GM23248 (cell line): ENCODE measurements at regions not wholly inside any gene's neighbourhood (a gene's known extent, or its start where the extent isn't known, plus 50 kb on each side); places are given as distances from the start of the nearest gene placed in this dataset.

Experiments
- DNase-seq: peaks from one replicate; pipeline ENCODE4 v3.0.0-alpha.2; 2015
- H2AFZ ChIP-seq: fragments of 200-600 bp; sonication (generic); 2 replicates; pipeline ENCODE4 v1.6.1; 2016; ENCODE audit warnings: antibody characterized with exemption
- H3F3A ChIP-seq: fragments of 200-600 bp; sonication (generic); 2 replicates; pipeline ENCODE4 v1.6.1; 2016; ENCODE audit warnings: mild to moderate bottlenecking, antibody characterized with exemption, mixed run types; ENCODE audit not compliant: insufficient read depth
- H3K27ac ChIP-seq: fragments of 200-600 bp; sonication (generic); 2 replicates; pipeline ENCODE4 v1.5.1; 2016; ENCODE audit warnings: mild to moderate bottlenecking
- H3K27me3 ChIP-seq: fragments of 200-600 bp; sonication (generic); replicated peaks from 2 replicates; pipeline ENCODE4 v1.6.1; 2016; ENCODE audit warnings: mild to moderate bottlenecking; ENCODE audit not compliant: insufficient read depth
- H3K36me3 ChIP-seq: fragments of 200-600 bp; sonication (generic); 2 replicates; pipeline ENCODE4 v1.6.1; 2016; ENCODE audit warnings: low read depth, mild to moderate bottlenecking
- H3K4me1 ChIP-seq: fragments of 200-600 bp; sonication (generic); 2 replicates; pipeline ENCODE4 v1.6.1; 2016; ENCODE audit warnings: mild to moderate bottlenecking; ENCODE audit not compliant: insufficient read depth
- H3K4me2 ChIP-seq: fragments of 200-600 bp; sonication (generic); one replicate; pipeline ENCODE4 v1.6.1; 2016; ENCODE audit warnings: mild to moderate bottlenecking; ENCODE audit not compliant: unreplicated experiment
- H3K4me3 ChIP-seq: fragments of 200-600 bp; sonication (generic); 2 replicates; pipeline ENCODE4 v1.5.1; 2016; ENCODE audit warnings: mild to moderate bottlenecking
- H3K79me2 ChIP-seq: fragments of 200-600 bp; sonication (generic); 2 replicates; pipeline ENCODE4 v1.6.1; 2016; ENCODE audit warnings: mild to moderate bottlenecking; ENCODE audit not compliant: insufficient read depth
- H3K9ac ChIP-seq: fragments of 200-600 bp; sonication (generic); 2 replicates; pipeline ENCODE4 v1.6.1; 2016; ENCODE audit warnings: mild to moderate bottlenecking
- H3K9me2 ChIP-seq: fragments of 200-600 bp; sonication (generic); 2 replicates; pipeline ENCODE4 v1.6.1; 2016; ENCODE audit warnings: mixed run types, mild to moderate bottlenecking, moderate library complexity; ENCODE audit not compliant: insufficient read depth
- H3K9me3 ChIP-seq: fragments of 200-600 bp; sonication (generic); one replicate; pipeline ENCODE4 v1.6.1; 2017; ENCODE audit warnings: low read depth
- H4K20me1 ChIP-seq: fragments of 200-600 bp; sonication (generic); 2 replicates; pipeline ENCODE4 v1.6.0; 2016; ENCODE audit not compliant: insufficient read depth
- EZH2 ChIP-seq: fragments of 200-600 bp; sonication (generic); IDR thresholded peaks from 2 replicates; pipeline ENCODE4 v1.6.1; 2018; ENCODE audit warnings: antibody characterized with exemption, mild to moderate bottlenecking; ENCODE audit not compliant: insufficient read depth, poor library complexity, severe bottlenecking
- EZH2phosphoT487 ChIP-seq: fragments of 200-600 bp; sonication (generic); IDR thresholded peaks from 2 replicates; pipeline ENCODE4 v1.6.1; 2018; ENCODE audit warnings: antibody characterized with exemption, moderate library complexity, mild to moderate bottlenecking, low read depth; ENCODE audit not compliant: insufficient read depth
- WGBS, 2 experiments: methylation state at CpG; one replicate each; pipeline ENCODE4 v1.1.6; 2015 to 2017; ENCODE audit warnings: low lambda C conversion rate in 2 of 2, low coverage in 1 of 2; ENCODE audit errors: missing lambda C conversion rate in 2 of 2; 5-methylcytosine and 5-hydroxymethylcytosine counted together
- in situ Hi-C: fragments of 300-500 bp; cut with MboI; formaldehyde crosslinking; loops from 2 replicates; pipeline ENCODE4 v1.15.0; 2020

DNA sequence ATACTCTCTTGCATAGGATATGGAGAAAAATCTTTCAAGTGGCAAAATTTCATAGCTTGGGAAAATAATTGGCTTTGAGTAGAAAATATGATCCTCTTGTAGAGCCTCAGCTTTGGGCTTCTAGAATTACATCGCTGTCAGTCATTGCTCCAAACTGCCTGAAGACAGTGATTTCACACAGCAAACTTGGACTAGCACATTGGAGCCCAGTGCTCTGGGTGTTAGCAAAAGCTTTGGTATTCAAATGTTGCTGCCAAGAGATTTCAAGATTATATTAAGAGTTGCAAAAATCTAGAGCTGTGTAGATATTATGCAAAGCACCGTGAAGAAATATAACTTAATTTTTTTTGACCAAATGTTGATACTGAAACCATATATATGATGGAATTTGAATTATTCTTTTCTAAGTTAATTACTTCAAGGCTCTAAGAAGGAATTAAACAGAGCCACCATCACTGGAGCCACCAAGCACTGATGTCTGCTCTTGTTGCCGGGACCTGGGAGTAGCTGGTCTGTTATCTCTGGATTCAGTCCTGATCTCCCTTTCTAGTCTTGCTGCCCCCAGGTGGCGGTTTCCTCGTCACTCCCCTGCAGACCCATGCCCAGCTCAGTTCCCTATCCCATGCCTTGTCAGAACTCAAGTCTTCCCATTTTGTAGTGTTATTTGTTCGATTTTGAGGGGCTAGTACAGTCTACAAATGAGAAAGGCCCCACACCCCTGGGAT, 260.7 kb upstream of the SFRP2 start:
- H3K9me3 ChIP-seq, result no peaks in the 10 kb centered on the region
- H3K27me3 ChIP-seq, result no peaks in the 10 kb centered on the region
- in situ Hi-C loops, result no loop called here
- H3K4me3 ChIP-seq, result no peak overlapping the region
- no peak overlapping the region; the same call in 1 of the 2 replicates for H3K9ac ChIP-seq
- H3K27ac ChIP-seq, result peak overlapping the region; percentile 58
- peaks cover 26% of the 10 kb centered on the region for H3K4me1 ChIP-seq
- 32 to 40% methylated on average over 6 of the region's 6 CpGs for WGBS, 2 experiments
- H2AFZ ChIP-seq, result no peak overlapping the region
- H3K4me2 ChIP-seq, result peak overlapping the region; percentile 51
- H4K20me1 ChIP-seq, result no peaks in the 10 kb centered on the region
- no peaks in the 10 kb centered on the region for H3K36me3 ChIP-seq
- H3F3A ChIP-seq, result peaks cover 14% of the 10 kb centered on the region
- H3K79me2 ChIP-seq, result no peaks in the 10 kb centered on the region
- TF ChIP-seq EZH2 (no peak), EZH2phosphoT487 (no peak)
- H3K9me2 ChIP-seq, result no peaks in the 10 kb centered on the region
- peak; percentile 93 for DNase-seq

DNA sequence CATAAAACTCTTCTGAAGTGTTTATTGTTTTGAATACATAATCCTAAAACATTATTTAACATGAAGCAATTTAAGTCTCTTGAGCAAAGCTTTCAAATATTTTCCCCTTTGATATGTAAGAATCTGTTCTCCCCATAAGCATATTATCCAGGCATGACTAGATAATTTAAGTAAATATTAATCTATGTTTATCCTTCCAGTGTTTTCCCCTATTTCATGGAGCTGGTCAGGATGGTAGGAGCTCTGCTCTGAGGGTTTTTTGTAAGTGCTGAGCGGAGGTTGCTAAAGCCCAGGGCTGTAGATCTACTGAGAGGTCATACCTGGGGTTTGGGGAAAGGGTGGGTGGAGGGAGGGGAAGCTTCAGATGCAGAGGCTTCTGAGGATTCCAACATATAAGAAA, 258.9 kb upstream of the SFRP2 start:
- Histone ChIP-seq H3K9me2 (no peaks in the 10 kb centered on the region), H3K27me3 (no peaks in the 10 kb centered on the region), H3K9ac (no peak overlapping the region), H3F3A (peaks cover 14% of the 10 kb centered on the region), H3K4me2 (no peak overlapping the region), H2AFZ (no peak overlapping the region), H3K4me1 (peaks cover 33% of the 10 kb centered on the region), H3K9me3 (no peaks in the 10 kb centered on the region), H3K27ac (no peak overlapping the region), H3K79me2 (no peaks in the 10 kb centered on the region), H4K20me1 (no peaks in the 10 kb centered on the region), H3K4me3 (no peak overlapping the region), H3K36me3 (no peaks in the 10 kb centered on the region)
- in situ Hi-C loops, result no loop called here
- TF ChIP-seq EZH2, result no peak
- no peak for TF ChIP-seq EZH2phosphoT487
- no peak for DNase-seq
- 93 to 97% methylated on average over 1 of the region's 1 CpG for WGBS, 2 experiments

DNA sequence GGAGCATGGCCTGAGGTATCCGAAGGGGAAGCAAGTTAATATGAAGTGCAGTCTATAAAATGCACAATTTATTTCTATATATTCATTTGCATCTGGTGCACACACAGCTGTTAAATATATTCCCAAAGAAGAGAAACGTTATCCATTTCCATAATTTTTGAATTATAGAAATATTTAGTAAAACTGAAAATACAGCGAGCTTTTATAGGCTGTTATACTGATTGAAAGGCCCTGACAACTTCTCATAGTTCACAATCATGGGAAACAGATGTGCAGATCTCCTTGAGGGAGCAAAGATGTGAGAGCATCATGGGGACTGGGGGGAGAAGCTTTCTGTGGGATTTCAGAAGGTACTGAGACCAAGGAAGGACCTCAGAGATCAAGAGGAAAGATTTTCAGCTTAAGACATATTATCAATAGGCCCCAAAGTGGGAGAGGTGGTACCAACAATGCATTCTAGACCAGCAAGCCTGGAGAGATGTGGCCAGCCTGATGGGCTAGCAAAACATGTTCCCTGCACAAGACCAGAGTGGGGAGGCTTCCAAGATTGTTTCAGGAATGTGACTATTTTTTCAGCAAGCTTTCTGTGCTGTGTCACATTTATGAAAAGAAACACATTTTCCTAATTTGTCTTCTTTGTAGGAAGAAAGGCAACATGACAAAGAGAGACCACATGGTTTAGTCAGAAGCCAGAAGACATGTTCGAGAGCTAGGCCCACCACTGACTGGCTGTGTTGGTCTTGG, 256.0 kb upstream of the SFRP2 start:
- no peaks in the 10 kb centered on the region for H3K9me3 ChIP-seq
- TF ChIP-seq EZH2phosphoT487 (no peak), EZH2 (no peak)
- H3K27ac ChIP-seq, result no peak overlapping the region
- peaks cover 28% of the 10 kb centered on the region for H3K4me1 ChIP-seq
- no peaks in the 10 kb centered on the region for H3K27me3 ChIP-seq
- in situ Hi-C loops, result no loop called here
- no peaks in the 10 kb centered on the region for H3K79me2 ChIP-seq
- DNase-seq, result peak; percentile 49
- H4K20me1 ChIP-seq, result no peaks in the 10 kb centered on the region
- no peak overlapping the region for H3K4me3 ChIP-seq
- no peak overlapping the region for H3K9ac ChIP-seq
- H2AFZ ChIP-seq, result no peak overlapping the region
- H3K9me2 ChIP-seq, result no peaks in the 10 kb centered on the region
- no peaks in the 10 kb centered on the region for H3K36me3 ChIP-seq
- no peak overlapping the region for H3K4me2 ChIP-seq
- 32 to 38% methylated on average over 4 of the region's 4 CpGs for WGBS, 2 experiments
- peaks cover 9% of the 10 kb centered on the region for H3F3A ChIP-seq

DNA sequence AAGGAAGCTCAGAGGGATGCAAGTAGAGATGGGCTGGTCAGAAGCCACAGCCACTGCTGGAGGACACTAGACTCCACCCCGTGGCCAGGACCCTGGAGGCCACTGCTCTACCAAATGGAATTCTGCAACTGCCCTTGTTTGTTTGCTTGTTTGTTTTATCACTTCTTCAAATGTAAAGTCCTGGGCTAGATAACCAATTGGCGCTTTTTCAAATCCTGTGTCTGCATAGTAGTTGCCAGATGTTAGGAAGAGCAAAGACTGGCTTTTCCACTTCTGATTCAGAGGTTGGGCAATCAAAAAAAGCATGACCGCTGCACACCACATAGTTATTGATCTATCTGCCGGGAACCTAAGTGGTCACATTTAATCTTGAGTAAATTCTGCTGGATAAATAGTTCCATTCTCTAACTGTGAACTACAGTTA, 255.2 kb upstream of the SFRP2 start:
- in situ Hi-C loops, result no loop called here
- Histone ChIP-seq H3K9me3 (no peaks in the 10 kb centered on the region), H2AFZ (no peak overlapping the region), H3K4me2 (no peak overlapping the region), H4K20me1 (no peaks in the 10 kb centered on the region), H3K9me2 (no peaks in the 10 kb centered on the region), H3K27ac (no peak overlapping the region), H3K4me3 (no peak overlapping the region), H3K4me1 (peaks cover 25% of the 10 kb centered on the region), H3K9ac (no peak overlapping the region), H3K27me3 (no peaks in the 10 kb centered on the region), H3F3A (peaks cover 2% of the 10 kb centered on the region; the same call in 1 of the 2 replicates), H3K79me2 (no peaks in the 10 kb centered on the region), H3K36me3 (no peaks in the 10 kb centered on the region)
- DNase-seq, result peak; percentile 59
- 68 to 73% methylated on average over 4 of the region's 4 CpGs for WGBS, 2 experiments
- TF ChIP-seq EZH2phosphoT487 (no peak), EZH2 (no peak)
